ENCODE measurements at regions not wholly inside any gene's neighbourhood (a gene's known extent, or its start where the extent isn't known, plus 50 kb on each side); places are given as distances from the start of the nearest gene placed in this dataset.

GRCh38 chr12:108000111-108000510, 129.0 kb upstream of the WSCD2 start:
- no peak for DNase-seq (ENCODE audit: low read depth)
- no peak overlapping the region for H3K4me3 ChIP-seq (ENCODE audit: low read depth, low read length)
- TF ChIP-seq CTCF (IDR thresholded peaks at IDR 0.05; ENCODE audit: control insufficient read depth, extremely low read depth, insufficient read depth): no peak

GRCh38 chr12:108004319-108004718, 124.8 kb upstream of the WSCD2 start:
- no peak for TF ChIP-seq CTCF (IDR thresholded peaks at IDR 0.05; ENCODE audit: control insufficient read depth, extremely low read depth, insufficient read depth)
- H3K4me3 ChIP-seq (ENCODE audit: low read depth, low read length): no peak overlapping the region
- peak; percentile 3 for DNase-seq (ENCODE audit: low read depth)

GRCh38 chr12:108008163-108008905, 120.8 kb upstream of the WSCD2 start:
- H3K4me3 ChIP-seq (ENCODE audit: low read depth, low read length): no peak overlapping the region
- TF ChIP-seq CTCF (IDR thresholded peaks at IDR 0.05; ENCODE audit: control insufficient read depth, extremely low read depth, insufficient read depth): no peak
- DNase-seq (ENCODE audit: low read depth): no peak

GRCh38 chr12:108009442-108010070, 119.5 kb upstream of the WSCD2 start:
- no peak overlapping the region for H3K4me3 ChIP-seq (ENCODE audit: low read depth, low read length)
- TF ChIP-seq CTCF (IDR thresholded peaks at IDR 0.05; ENCODE audit: control insufficient read depth, extremely low read depth, insufficient read depth): no peak
- no peak for DNase-seq (ENCODE audit: low read depth)

GRCh38 chr12:108016022-108016564, 113.0 kb upstream of the WSCD2 start:
- TF ChIP-seq CTCF (IDR thresholded peaks at IDR 0.05; ENCODE audit: control insufficient read depth, extremely low read depth, insufficient read depth): no peak
- no peak overlapping the region for H3K4me3 ChIP-seq (ENCODE audit: low read depth, low read length)
- no peak for DNase-seq (ENCODE audit: low read depth)

- TF ChIP-seq CTCF (IDR thresholded peaks at IDR 0.05; ENCODE audit: control insufficient read depth, extremely low read depth, insufficient read depth): no peak
- no peak overlapping the region for H3K4me3 ChIP-seq (ENCODE audit: low read depth, low read length)
- DNase-seq (ENCODE audit: low read depth): no peak
These were observed 111.5 kb upstream of the WSCD2 start for GRCh38 chr12:108017472-108018057.

Data from LNCaP clone FGC (cell line).